ENCODE measurements at regions not wholly inside any gene's neighbourhood (a gene's known extent, or its start where the extent isn't known, plus 50 kb on each side); places are given as distances from the start of the nearest gene placed in this dataset.

- Histone ChIP-seq H3K4me3 (no peak overlapping the region), H3K27me3 (peaks cover 0 to 7% (median 0%) of the 10 kb centered on the region in 4 donors), H3K27ac (replicated peaks in 1 of 4) (no peak overlapping the region), H3K4me1 (no peaks in the 10 kb centered on the region), H3K36me3 (no peaks in the 10 kb centered on the region), H3K9me3 (no peaks in the 10 kb centered on the region)
- no peak for TF ChIP-seq POLR2AphosphoS5 (IDR thresholded peaks at IDR 0.05)
- no peak for TF ChIP-seq CTCF (IDR thresholded peaks at IDR 0.05)
- TF ChIP-seq POLR2A (IDR thresholded peaks at IDR 0.05; ENCODE audit: low read depth): no peak
- no peak for TF ChIP-seq EP300 (IDR thresholded peaks at IDR 0.05)
- intact Hi-C loops (cut with DNase I): no loop called here
- DNase-seq (ENCODE audit: extremely low spot score): no peak
- WGBS: 50% methylated on average over 11 of the region's 11 CpGs
Measured at GRCh38 chr14:89013698-89014568, 189.5 kb downstream of the TTC8 start.

- WGBS: 49% methylated on average over 2 of the region's 2 CpGs
- Histone ChIP-seq H3K36me3 (no peaks in the 10 kb centered on the region), H3K27me3 (peaks cover 0 to 7% (median 0%) of the 10 kb centered on the region in 4 donors), H3K27ac (replicated peaks in 1 of 4) (no peak overlapping the region), H3K4me1 (no peaks in the 10 kb centered on the region), H3K9me3 (no peaks in the 10 kb centered on the region), H3K4me3 (no peak overlapping the region)
- DNase-seq (ENCODE audit: extremely low spot score): no peak
- intact Hi-C loops (cut with DNase I): no loop called here
- no peak for TF ChIP-seq CTCF (IDR thresholded peaks at IDR 0.05)
- TF ChIP-seq POLR2A (IDR thresholded peaks at IDR 0.05; ENCODE audit: low read depth): no peak
- TF ChIP-seq EP300 (IDR thresholded peaks at IDR 0.05): no peak
- no peak for TF ChIP-seq POLR2AphosphoS5 (IDR thresholded peaks at IDR 0.05)
Measured at GRCh38 chr14:89014569-89014850, 190.1 kb downstream of the TTC8 start.

- TF ChIP-seq POLR2A (IDR thresholded peaks at IDR 0.05; ENCODE audit: low read depth) (no peak), POLR2AphosphoS5 (IDR thresholded peaks at IDR 0.05) (no peak), CTCF (IDR thresholded peaks at IDR 0.05) (no peak), EP300 (IDR thresholded peaks at IDR 0.05) (no peak)
- H3K9me3 ChIP-seq: no peaks in the 10 kb centered on the region
- no peak overlapping the region for H3K4me3 ChIP-seq
- H3K27ac ChIP-seq (replicated peaks in 1 of 4): no peak overlapping the region
- H3K4me1 ChIP-seq: no peaks in the 10 kb centered on the region
- DNase-seq (ENCODE audit: extremely low spot score): no peak
- intact Hi-C loops (cut with DNase I): no loop called here
- no peaks in the 10 kb centered on the region for H3K36me3 ChIP-seq
- 100% methylated on average over 1 of the region's 1 CpG for WGBS
- peaks cover 0 to 7% (median 0%) of the 10 kb centered on the region in 4 donors for H3K27me3 ChIP-seq
Measured at GRCh38 chr14:89015016-89015415, 190.6 kb downstream of the TTC8 start.

- TF ChIP-seq POLR2AphosphoS5 (IDR thresholded peaks at IDR 0.05) (no peak), POLR2A (IDR thresholded peaks at IDR 0.05; ENCODE audit: low read depth) (no peak), CTCF (IDR thresholded peaks at IDR 0.05) (no peak), EP300 (IDR thresholded peaks at IDR 0.05) (no peak)
- DNase-seq (ENCODE audit: extremely low spot score): no peak
- 93% methylated on average over 4 of the region's 4 CpGs for WGBS
- intact Hi-C loops (cut with DNase I): no loop called here
- Histone ChIP-seq H3K4me1 (no peaks in the 10 kb centered on the region), H3K27me3 (peaks cover 0 to 14% (median 0%) of the 10 kb centered on the region in 4 donors), H3K36me3 (no peaks in the 10 kb centered on the region), H3K4me3 (no peak overlapping the region), H3K27ac (replicated peaks in 1 of 4) (no peak overlapping the region), H3K9me3 (no peaks in the 10 kb centered on the region)
Measured at GRCh38 chr14:89017417-89017816, 193.0 kb downstream of the TTC8 start.

All from esophagus muscularis mucosa (tissue), 4 donors.